ENCODE measurements at regions not wholly inside any gene's neighbourhood (a gene's known extent, or its start where the extent isn't known, plus 50 kb on each side); places are given as distances from the start of the nearest gene placed in this dataset.
"Not testable (repeated sequence)": the region's sequence is repeated elsewhere in the genome, so short reads cannot be mapped to it uniquely, and the experiment has no call there.

DNA sequence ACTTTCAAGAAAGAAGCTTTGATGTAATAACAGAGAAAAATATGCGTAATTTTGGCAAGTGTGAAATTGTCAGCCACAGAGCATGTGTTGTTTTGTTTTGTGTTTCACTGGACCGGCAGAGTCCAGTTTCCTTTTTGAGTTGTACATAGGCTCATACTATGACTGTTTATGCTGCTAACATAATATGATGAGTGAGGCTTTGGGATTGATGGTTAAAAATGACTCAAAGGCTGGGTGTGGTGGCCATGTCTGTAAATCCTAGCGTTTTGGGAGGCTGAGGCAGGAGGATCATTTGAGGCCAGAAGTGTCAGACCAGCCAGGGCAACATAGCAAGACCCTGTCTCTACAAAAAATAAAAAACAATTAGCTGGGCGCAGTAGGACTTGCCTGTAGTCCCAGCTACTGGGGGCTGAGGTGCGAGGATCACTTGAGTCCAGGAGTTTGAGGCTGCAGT is 487.9 kb downstream of the PCNX1 start:
- no peak for DNase-seq (ENCODE audit: low read depth, low spot score)

DNA sequence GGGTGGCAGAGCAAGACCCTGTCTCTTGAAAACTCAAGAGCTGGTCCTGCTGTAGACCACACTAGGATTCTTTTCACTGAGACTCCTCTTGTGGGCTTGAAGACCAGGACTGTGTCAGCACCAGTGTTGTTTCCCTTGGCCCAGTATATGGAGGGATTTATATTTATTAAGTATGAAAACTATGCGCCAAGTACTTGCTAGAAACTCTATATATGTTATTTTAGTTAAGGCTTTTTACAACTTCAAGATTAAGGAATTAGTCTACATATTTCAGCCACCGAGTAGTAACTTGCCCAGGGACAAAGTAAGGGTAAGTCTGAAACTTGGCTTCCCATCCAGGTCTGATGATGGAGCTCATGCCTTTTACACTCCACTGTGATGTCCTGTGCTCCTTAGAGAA is 488.4 kb downstream of the PCNX1 start:
- no peak for DNase-seq (ENCODE audit: low read depth, low spot score)

DNA sequence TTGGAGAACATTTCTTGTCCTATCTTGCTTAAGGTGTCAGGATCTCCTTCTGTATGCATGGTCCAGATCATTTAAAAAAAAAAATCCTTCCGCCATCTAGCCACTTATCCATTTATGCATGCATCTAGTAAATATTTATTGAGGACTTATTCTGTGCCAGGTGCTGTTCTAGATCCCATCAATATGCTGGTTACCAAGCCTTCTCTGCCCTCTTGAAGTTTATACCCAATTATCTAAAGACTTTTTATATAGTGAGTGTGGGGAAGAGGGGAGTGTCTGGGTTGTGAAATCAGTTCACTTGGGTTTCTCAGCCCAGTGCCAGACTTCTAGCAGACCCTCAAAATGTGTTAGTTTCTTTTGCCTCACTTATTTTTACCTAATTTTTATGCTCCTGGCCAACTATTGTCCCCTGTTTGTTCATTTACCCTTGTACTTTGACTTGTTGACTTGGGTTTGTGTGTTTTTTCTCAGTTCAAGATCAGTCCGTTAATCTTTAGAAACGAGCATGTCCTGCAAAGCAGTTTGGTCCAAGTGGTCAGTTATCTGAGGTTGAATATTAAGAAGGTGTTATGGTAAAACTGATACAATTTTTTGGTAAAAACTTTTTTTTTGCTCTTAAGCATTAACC is 488.9 kb downstream of the PCNX1 start:
- no peak for DNase-seq (ENCODE audit: low read depth, low spot score)

DNA sequence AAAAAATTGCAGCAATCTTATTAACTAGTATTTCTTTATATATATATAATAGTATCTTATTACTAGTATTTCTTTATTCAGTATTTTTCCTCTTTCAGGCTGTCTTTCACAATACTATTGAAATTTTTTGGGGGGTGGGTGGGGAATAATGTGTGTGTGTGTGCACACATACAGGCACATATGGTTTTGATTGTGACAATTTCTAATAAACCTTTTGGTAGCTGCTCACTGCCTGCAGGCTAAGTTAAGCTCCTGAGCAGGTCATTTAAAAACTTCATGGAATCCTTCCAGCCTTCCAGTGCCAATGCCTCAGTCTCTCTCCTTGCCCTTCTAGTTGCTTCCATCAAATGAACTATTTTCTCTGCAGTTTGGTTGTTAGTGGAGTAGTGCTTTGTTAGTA is 490.1 kb downstream of the PCNX1 start:
- no peak for DNase-seq (ENCODE audit: low read depth, low spot score)

DNA sequence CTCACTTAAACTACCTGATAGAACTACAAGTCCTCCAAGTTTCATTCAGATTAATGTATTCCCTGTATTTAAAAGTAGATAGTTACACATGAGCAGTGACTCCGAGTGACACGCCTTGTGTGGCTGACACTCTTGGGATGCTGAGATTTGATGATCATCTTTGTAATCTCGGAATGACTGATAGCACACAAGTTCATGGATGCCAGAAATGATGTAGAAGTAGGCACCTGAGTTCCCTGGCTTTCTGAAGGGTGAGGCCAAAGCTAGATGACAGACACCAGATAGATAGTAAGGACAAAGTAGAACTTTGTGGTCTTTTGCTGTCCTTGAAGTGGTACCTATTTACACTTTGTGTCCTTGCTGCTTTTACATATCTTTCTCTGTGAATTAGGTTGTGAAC is 491.2 kb downstream of the PCNX1 start:
- DNase-seq (ENCODE audit: low read depth, low spot score) = no peak

DNA sequence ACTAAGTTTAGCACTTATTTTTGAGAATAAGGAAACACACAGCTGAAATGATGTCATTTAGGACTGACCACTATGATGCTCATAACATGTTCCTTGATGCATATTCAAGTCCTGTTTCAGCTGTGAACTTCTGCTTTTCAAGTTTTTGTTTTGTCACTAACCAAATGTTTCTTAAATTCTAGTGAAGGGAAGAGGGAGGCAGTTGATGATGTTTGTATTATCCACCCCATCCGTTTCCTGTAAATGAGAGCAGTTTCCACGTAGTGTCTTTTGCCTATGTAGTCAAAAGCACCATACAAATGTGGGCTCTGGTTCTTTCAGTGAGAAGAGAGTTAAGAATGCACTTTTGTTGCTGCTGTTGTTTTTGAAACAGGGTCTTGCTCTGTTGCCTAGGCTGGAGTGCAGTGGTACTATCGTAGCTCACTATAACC is 491.8 kb downstream of the PCNX1 start:
- no peak for DNase-seq (ENCODE audit: low read depth, low spot score)

DNA sequence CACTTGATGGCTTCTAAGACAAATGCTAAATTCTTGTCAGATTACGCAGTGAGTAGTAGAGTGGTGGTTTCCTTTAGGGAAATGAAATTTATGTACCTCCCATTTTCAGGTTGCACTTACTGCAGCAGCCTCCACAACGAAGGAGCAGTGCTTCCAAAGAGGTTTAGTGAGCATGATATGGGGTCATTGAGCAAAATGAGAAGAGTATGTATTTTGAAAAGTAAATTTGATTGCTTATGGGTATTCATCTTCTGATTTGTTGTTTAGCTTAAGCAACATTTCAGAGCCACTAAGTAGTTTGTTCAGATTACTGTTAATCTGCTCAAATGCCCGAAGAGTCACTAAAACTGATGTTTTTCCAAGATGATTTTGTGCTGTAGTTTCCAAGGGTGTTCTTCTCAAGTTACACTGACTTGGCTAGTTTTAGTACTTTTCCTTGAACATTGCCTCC is 493.6 kb downstream of the PCNX1 start:
- DNase-seq (ENCODE audit: low read depth, low spot score) = no peak

DNA sequence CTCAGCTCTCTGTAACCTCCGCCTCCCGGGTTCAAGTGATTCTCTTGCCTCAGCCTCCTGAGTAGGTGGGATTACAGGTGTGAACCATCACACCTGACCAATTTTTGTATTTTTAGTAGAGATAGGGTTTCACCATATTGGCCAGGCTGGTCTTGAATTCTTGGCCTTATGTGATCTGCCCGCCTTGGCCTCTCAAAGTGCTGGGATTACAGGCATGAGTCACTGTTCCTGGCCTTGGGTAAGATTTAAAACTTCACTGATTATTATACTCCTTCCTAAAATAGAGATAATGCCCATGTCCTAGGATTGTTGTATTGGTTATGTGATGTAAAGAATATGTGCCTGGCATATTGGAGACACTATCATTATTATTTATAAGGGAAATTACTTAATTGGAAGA is 495.2 kb downstream of the PCNX1 start:
- DNase-seq (ENCODE audit: low read depth, low spot score) = not testable (repeated sequence)

DNA sequence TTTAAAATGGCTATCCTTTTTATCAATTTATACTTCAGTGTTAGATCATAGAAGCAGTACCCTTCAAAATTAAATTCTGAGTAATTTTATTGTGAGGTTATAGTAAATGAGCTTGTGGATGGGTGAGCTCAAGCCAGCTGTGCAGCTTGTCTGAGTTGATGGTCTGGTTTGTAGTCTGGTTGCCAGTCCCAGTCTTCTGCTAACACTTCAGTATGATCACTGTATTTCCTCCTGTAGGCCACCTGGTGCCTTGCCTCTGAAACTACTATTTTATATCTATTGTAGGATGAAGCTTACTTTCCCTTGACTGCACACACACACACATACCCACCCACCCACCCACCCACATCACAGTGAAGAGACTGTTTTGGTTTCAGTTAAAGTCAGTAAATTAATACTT is 496.4 kb downstream of the PCNX1 start:
- DNase-seq (ENCODE audit: low read depth, low spot score) = no peak

DNA sequence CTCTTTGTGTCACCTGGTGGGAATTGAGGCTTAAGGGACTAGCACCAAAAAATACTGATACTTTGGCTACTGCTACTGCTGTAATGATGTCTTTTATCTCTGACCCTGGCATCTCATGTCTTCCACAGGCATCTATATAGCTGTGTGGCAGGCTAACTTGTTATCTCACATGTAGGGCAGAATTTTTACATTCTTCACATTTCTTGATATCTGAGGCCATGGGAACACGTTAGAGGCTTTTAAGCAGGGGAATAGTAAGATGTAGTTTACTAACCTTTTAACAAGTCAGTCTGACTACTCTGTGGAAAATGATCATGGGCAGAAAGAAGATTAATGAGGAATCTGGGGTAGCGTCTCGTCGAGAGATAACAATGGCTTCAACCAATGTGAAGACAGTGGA is 498.4 kb downstream of the PCNX1 start:
- no peak for DNase-seq (ENCODE audit: low read depth, low spot score)

DNA sequence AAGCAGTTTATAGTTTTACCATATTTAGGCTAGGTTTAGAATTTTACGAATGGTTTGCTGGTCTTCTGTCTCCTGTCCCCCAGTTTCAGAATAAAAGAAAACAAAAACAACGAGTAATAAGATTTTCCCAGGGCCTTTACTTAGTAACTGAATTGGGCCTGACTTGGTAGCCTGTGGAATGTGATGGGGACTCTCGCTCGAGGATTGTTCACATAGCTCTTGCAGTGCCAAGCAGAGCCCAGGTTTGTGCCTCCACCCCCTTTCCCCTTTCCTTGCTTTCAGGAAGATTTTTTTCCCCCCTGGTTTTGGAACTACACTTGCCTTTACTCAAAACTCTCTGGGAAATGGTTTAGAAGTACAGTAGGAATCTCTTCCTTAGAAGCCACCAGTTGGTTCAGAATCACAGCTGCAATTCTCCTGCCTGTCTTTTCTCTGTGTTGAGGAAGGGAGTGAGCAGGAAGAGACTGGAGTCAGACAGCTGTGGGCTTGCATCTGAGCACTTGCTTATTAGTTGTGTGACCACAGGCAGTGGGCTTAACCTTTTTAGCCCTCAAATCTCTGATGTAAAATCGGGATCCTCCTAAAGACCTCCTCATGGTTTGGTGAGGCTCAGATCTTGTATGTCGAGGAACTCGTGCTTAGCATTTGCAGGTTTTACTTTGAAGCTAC is 501.2 kb downstream of the PCNX1 start:
- no peak for DNase-seq (ENCODE audit: low read depth, low spot score)

DNA sequence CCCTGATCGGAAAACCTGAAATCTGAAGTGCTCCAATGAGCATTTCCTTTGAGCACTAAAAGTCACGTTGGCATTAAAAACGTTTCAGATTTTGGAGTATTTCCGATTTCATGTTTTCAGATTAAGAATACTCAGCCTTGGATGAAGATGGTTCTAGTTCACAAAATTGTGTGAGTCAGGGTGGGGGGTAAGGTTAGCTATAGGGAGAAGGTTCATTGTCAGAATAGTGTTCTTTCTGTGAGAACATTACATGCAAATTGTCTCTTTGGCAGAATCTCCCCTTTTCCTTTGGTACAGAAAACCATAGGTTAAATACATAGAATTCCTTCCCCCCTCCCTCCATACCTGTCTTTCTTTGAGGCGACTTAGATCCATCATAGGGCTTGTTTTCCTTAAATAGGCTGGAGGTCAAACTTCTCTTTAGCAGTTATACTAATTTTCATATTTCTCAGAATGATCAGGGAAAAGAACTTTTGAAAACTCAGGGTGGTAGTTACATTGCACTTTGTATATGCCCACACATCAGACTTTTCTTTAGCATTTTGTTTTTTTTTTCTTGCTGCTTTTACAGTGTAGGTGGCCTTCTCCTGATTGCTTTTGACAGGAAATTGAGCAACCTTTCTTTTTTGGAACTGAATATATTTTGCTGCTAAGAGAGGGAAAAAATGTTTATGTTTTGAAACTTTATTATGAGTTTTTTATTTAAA is 503.5 kb downstream of the PCNX1 start:
- DNase-seq (ENCODE audit: low read depth, low spot score) = no peak

DNA sequence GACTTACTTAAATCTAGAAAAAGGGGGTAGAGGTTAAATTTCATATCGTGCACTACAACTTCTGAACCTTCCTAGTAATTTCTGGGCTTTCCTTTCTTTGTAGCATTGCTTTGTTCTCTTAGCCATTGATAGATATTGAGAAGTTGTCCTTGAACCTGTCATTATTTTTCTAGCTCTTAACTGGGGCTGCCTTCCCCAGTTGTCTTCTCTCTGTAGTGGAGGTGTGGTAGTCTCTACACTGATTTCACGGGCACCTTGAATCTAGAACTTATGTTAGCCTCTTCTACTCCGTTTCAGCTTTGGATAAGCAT is 504.0 kb downstream of the PCNX1 start:
- no peak for DNase-seq (ENCODE audit: low read depth, low spot score)

DNA sequence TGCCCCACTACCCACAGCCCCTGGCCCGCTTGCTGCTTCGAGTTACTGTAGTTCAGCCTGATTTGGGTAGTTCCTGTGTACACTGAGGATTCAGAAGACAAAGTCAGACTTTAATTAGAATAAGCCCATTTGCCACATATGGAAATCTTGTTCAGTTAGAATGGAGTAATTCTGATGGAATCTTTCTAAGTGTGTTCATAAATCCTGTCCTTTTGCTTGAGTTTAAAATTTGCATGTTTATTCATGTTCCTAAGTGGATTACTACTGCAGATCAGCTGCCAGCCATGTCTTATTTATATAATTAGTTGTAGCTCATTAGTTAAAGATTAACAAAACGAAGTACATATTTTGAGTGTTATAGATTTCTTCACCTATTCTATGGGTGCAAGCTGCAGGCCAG is 504.5 kb downstream of the PCNX1 start:
- DNase-seq (ENCODE audit: low read depth, low spot score) = no peak

DNA sequence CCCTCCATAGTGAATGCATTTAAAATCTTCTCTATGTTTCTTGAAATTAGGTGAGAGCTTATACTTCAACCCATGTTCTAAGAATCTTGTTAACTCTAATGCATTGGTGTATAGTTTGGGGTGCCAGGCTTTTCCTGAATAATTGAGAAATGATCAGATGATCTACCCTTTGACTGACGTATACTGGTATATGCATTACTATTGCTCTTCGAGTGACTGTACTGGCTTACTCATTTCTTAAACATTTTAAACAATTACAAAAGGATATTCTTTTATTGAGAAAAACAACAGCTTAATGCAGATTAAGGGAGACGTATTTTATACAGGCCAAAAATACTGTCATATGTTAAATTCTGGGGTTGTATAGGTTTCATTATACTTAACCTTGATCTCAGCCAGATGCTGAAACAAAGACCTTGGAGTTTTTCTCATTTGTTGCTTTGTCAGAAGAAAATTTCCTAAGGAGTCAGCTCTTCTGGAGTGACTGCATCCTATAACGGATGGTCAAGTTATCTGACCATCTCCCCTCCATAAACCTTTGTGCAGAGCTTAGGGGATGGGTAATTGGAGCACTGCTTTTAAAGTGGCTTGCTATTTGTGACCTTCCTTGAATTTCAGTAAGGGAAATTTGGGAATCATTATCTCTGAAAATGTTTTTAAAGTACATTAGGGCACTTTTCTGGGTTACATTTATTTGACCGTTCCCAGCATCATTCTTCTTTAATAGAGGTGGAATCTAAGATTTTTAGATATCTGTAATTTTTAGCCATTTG is 507.6 kb downstream of the PCNX1 start:
- DNase-seq (ENCODE audit: low read depth, low spot score) = no peak

DNA sequence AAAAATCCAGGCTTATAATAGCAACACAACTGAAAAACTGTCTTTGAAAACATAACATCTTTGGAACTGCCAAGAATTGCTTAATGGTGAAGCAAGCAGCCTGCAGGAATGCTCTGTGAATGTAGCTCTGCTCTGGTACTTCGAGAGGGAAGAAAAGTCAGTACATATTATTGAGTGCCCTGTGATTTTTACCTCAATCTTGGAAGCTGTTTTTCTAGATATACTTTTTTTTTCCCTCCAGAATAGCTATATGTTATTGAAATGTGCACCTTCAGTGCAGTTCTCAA is 508.1 kb downstream of the PCNX1 start:
- no peak for DNase-seq (ENCODE audit: low read depth, low spot score)

DNA sequence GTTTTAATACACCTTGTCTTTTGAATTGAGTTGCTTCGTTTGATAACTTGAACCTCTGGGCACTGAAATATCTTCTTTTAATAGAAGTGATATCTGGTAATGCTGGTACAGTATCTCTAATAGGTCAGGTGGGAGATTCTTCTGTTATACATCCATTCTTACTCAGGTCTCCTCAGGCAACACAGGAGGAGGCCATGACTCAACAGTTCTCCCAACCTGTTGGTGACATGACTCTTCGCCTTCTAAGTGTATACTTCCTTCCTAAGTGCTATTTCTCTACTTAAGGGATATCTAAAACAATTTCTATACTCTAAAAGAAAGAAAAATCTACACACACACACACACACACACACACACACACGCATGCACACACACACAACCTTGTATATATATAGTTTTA is 509.1 kb downstream of the PCNX1 start:
- DNase-seq (ENCODE audit: low read depth, low spot score) = no peak

DNA sequence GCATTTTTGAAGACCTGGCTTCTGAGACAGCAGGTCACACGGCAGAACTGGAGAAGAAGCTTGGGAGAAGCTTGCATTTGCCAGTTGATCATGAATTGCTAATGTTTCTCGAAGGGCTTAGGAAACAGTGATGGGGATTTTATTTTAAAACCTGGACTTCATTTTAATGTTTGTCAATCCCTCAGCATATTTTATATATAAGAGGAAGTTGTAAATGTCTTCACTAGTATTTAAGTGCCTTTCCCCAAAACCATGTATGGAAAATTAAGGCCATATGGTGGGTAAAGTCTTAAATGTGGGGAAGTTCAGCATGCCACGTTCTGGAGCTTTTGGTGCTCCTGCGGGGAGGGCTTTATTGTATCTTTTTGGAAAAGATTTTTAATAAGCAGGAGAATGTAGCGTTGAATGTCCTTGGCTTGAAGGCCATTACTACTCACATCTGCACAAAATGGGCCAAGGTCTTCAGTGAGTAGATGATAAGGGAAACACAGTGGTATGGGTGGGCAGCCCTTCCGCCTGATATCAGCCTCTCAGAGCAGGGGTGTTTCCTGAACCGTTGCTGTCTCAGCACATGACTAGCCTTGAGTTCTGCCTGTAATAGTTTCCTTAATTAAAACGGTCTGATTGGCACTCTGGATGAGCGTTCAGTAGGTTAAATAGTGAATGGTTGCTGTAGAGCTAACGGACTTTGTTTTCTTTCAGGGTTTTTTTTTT is 511.4 kb downstream of the PCNX1 start:
- DNase-seq (ENCODE audit: low read depth, low spot score) = no peak

DNA sequence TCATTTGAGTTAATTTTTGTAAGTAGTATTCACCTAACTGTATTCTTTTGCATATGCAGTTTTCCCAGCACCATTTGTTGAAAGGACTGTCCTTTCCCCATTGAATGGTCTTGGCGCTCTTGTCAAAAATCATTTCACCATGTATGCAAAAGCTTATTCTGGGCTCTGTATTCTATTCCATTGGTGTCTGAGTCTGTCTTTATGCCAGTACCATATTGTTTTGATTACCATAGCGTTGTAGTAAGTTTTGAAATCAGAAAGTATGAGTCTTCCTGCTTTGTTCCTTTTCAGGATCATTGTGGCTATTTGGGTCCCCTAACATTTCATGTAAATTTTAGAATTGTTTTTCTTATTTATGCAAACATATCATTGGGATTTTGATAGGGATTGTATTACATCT is 508.7 kb upstream of the RGS6 start:
- DNase-seq (ENCODE audit: low read depth, low spot score) = no peak

DNA sequence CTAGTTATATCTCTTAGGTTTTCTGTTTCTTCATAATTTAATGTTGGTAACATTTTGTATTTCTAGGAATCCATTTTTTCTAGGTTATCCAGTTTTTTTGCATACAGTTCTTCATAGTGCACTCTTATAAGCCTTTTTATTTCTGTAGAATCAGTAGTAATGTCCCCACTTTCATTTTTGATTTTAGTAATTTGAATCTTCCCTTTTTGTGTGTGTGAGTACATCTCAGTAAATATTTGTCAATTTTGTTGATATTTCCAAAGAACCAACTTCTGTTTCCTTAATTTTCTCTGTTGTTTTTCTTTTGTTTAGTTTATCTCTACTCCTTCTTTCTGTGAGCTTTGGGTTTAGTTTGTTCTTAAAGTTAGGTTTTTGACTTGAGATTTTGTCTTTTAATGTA is 507.3 kb upstream of the RGS6 start:
- DNase-seq (ENCODE audit: low read depth, low spot score) = no peak

DNA sequence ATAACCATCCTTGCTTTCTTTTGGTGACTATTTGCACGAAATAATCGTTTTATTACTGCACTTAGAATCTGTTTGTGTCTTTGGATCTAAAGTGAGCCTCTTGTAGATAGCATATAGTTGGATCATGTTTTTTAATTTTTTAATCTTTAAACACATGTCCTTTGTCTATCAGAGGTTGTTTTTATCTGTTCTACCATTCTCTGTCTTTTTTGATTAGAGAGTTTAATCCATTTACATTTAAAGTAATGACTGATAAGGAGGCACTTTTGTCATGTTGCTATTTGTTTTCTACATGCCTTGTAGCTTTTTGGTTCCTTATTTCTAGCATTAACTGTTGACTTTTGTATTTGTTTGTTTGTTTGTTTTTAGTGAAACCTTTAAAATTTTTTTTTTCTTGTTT is 506.2 kb upstream of the RGS6 start:
- DNase-seq (ENCODE audit: low read depth, low spot score) = no peak

DNA sequence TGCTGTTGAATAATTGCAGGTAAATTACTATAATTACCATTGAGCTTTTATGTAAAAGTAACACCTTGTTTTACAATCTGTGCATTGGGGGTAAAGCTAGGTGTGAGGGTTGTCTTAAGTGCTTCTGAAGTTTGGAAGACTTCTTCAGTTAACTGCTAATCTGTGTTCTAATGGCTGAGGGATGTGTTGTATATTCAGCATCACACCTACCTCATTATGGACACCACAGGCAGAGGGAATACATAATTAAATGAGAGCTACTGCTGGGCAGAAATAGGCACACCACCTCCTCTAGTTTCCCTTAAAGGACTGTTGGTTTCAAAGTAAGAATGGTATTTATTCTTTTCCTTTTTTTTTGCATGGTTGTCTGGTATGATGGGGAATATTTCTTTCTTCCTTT is 502.3 kb upstream of the RGS6 start:
- DNase-seq (ENCODE audit: low read depth, low spot score) = no peak

Data from activated naive CD8-positive, alpha-beta T cell treated with anti-CD3 and anti-CD28 coated beads, Interleukin-2, amount 50 U/mL, for 16 hours (primary cell).